ENCODE measurements at regions not wholly inside any gene's neighbourhood (a gene's known extent, or its start where the extent isn't known, plus 50 kb on each side); places are given as distances from the start of the nearest gene placed in this dataset.

DNA sequence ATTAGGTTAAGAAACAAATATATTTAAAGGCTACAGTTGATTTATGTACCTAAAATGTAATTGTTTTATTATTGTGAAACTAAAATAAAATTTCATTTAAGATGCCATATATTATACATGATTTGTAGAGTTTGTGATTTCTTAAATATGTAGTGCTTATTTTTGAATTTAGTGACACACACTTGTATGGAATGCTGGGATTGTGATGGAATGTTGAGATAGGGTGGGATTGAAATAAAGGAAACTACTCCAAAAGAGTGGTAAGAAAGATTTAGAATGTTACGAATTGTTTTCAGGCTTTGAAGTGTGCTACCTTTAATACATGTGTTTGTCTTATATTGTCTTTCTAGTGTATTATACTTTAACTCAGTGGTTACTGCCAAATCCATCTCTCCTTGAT, 330.3 kb upstream of the PITX2 start:
- TF ChIP-seq JUN (IDR thresholded peaks at IDR 0.05; ENCODE audit: low read depth, low read length), result no peak
- TF ChIP-seq SIN3A (conservative IDR thresholded peaks at IDR 0.05 in 1 of 2, IDR thresholded peaks at IDR 0.05 in 1 of 2; ENCODE audit: low read depth in 1 of 2, low read length in 2 of 2), result no peak
- TF ChIP-seq SAP30 (IDR thresholded peaks at IDR 0.05; ENCODE audit: insufficient read depth, insufficient replicate concordance, low read length), result no peak
- TF ChIP-seq RFX5 (IDR thresholded peaks at IDR 0.05; ENCODE audit: borderline replicate concordance, low read depth, low read length), result no peak
- TF ChIP-seq SRF (IDR thresholded peaks at IDR 0.05; ENCODE audit: low read depth, low read length), result no peak
- TF ChIP-seq CHD1 (IDR thresholded peaks at IDR 0.05; ENCODE audit: low read depth, low read length), result no peak
- Histone ChIP-seq H3K9ac (replicated peaks in 1 of 4; ENCODE audit: extremely low read depth in 1 of 4, low read depth in 3 of 4, low read length in 3 of 4) (no peak overlapping the region), H2BK5ac (ENCODE audit: low read depth, low read length) (no peak overlapping the region), H3K23ac (ENCODE audit: insufficient read length) (no peak overlapping the region), H4K20me1 (replicated peaks in 1 of 2; ENCODE audit: control insufficient read depth in 1 of 2, insufficient read depth in 2 of 2, low read length in 2 of 2) (no peaks in the 10 kb centered on the region), H3K23me2 (ENCODE audit: low read depth, low read length) (no peaks in the 10 kb centered on the region), H3K36me3 (ENCODE audit: control insufficient read depth in 2 of 4, insufficient read depth in 4 of 4, low read length in 3 of 4) (no peaks in the 10 kb centered on the region), H3K18ac (ENCODE audit: extremely low read depth, low read length) (no peak overlapping the region), H3K79me1 (ENCODE audit: low read depth, low read length) (no peaks in the 10 kb centered on the region), H3K27ac (ENCODE audit: low read depth, low read length) (no peak overlapping the region), H2BK15ac (ENCODE audit: low read length) (no peak overlapping the region), H3K56ac (replicated peaks; ENCODE audit: insufficient read length, low read depth, low read length) (no peak overlapping the region), H4K8ac (ENCODE audit: extremely low read depth, insufficient read depth, low read length) (no peak overlapping the region), H3K4me1 (replicated peaks in 1 of 4; ENCODE audit: control insufficient read depth in 3 of 4, insufficient read depth in 4 of 4, low read length in 3 of 4) (no peaks in the 10 kb centered on the region), H4K91ac (replicated peaks; ENCODE audit: insufficient read length, low read length) (no peak overlapping the region), H4K5ac (ENCODE audit: insufficient read length, low read depth, low read length) (no peak overlapping the region), H2BK12ac (ENCODE audit: low read depth, low read length) (no peak overlapping the region), H3K4ac (replicated peaks; ENCODE audit: insufficient read length, low read depth, low read length) (no peak overlapping the region), H3K14ac (ENCODE audit: insufficient read length) (no peak overlapping the region), H2BK20ac (ENCODE audit: low read length) (no peak overlapping the region), H3K4me3 (ENCODE audit: extremely low read depth in 1 of 4, insufficient read depth in 2 of 4, low read depth in 3 of 4, low read length in 4 of 4) (no peak overlapping the region), H3K79me2 (ENCODE audit: control insufficient read depth in 1 of 2, insufficient read depth in 2 of 2, low read length in 2 of 2) (no peaks in the 10 kb centered on the region), H2AK5ac (ENCODE audit: low read depth, low read length) (no peak overlapping the region), H3K4me2 (ENCODE audit: insufficient read depth in 1 of 2, low read depth in 2 of 2, low read length in 2 of 2) (no peak overlapping the region), H3K27me3 (replicated peaks in 1 of 4; ENCODE audit: control insufficient read depth in 3 of 4, extremely low read depth in 1 of 4, insufficient read depth in 3 of 4, low read length in 3 of 4) (no peaks in the 10 kb centered on the region), H2BK120ac (replicated peaks; ENCODE audit: low read depth, low read length) (no peak overlapping the region), H2AFZ (ENCODE audit: low read length) (no peak overlapping the region), H3K9me3 (ENCODE audit: insufficient read depth in 2 of 2, low read depth in 1 of 2, low read length in 1 of 2) (no peaks in the 10 kb centered on the region)
- WGBS, 2 experiments (ENCODE audit: extremely low coverage in 1 of 2, insufficient coverage in 1 of 2, insufficient read length in 1 of 2, insufficient replicate concordance in 2 of 2, low coverage in 1 of 2, low lambda C conversion rate in 2 of 2, missing lambda C conversion rate in 1 of 2), result 81% methylated on average over 1 of the region's 1 CpG; no CpG with 5 or more reads in 1 of the 2 experiments
- FAIRE-seq (no peak), DNase-seq (ENCODE audit: low read depth in 1 of 2, low spot score in 2 of 2) (no peak)
- POLR2A ChIA-PET (ENCODE audit: partially characterized antibody), result no interaction called here
- CTCF ChIA-PET (ENCODE audit: partially characterized antibody), result no interaction called here
